ENCODE measurements at regions not wholly inside any gene's neighbourhood (a gene's known extent, or its start where the extent isn't known, plus 50 kb on each side); places are given as distances from the start of the nearest gene placed in this dataset.

DNA sequence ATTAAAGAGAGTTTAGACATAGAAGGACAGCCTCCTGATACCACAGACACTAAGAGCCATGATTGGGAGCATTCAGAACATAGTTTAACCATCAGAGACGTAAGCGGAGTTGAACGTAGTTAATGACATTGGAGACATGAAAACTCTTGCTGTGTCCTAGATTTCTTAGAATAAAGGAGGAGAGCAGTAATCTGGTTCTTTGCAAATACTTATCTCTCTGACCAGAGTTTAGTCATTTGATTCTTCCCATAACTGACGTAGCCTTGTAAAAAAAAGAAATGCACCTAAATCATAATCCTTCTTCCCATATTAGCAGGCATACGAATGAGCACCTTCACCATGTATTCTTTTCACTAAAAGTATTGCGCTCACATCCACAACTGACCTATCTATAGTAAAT, 433.3 kb upstream of the SMC2 start:
- DNase-seq: no peak

DNA sequence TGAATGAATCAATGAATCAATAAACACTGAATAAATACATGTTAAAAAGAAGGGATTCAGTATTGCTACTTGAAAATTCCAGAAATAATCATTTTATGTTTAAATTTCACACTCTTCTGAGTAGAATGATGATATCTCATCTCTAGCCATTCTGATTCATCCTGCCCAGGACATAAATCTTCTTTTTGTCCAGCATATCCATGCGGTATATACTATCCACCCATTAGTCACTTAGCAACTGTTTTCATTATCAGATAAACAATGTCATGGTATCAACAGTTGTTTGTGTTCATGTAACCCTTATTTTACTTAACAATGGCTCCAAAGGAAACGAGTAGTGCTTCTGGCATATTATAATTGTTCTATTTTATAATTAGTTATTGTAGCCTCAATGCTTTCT, 432.4 kb upstream of the SMC2 start:
- DNase-seq: no peak

DNA sequence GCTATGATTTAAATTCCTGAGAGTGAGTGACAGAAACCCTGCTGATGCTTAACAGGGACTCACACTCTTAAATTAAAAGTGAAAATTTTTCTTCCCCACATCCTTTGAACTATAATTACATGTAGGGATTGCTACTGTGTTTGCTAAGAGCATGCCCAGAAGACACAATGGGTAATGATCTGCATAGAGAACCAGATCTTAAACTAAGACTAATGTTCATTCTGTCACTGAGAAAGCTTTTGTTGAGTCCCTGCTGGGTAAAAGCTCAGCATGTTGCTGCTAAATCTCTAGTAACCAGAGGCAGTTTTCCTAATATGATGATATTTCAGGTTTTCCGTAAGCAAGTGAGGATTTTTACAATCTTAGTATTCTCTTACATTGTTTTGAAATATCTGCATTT, 424.8 kb upstream of the SMC2 start:
- DNase-seq: no peak

DNA sequence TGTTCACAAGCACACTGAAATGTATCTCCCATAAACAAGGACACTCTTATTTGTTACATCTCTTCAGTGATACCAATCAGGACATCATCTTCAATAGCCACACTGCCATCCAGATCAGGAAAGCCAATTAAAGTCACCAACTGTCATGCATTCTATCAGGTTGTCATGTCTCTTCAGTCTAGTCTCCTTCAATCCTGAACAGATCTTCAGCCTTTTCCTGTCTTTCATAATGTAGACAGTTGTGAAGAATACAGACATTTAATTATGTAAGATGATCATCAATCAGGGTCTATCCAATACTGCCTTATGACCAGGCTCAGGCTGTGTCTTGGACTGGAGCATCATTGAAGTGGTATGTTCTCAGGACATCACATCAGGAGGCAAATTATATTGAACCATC, 419.8 kb upstream of the SMC2 start:
- no peak for DNase-seq

DNA sequence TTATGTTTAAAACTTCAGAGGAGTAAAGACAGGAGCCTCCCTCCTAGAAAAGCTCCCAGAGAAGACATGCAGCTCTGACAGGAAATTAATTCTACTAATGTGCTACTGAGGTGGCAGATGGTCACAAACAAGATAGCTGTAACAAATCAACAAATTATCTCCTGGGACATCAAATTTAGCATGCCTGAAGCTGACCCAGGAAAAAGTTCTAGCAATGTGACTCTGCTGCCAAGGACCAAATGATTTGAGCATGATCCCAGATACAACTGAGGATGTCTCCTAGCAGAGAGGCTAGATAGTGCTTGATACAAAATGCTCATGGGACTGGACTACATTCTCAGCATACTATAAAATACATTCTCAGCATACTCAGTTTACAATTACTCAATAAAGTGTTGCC, 413.5 kb upstream of the SMC2 start:
- no peak for DNase-seq

DNA sequence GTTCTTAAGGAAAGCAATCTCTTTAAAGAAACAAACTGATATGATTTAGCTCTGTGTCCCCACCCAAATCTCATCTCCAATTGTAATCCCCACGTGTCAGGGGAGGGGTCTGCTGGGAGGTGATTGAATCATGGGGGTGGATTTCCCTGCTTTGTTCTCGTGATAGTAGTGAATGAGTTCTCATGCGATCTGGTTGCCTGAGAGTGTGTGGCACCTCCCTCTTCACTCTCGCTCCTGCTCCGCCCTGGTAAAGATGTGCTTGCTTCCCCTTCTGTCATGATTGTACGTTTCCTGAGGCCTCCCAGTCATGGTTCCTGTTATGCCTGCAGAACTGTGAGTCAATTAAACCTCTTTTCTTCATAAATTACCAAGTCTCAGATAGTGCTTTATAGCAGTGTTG, 412.7 kb upstream of the SMC2 start:
- DNase-seq: no peak

DNA sequence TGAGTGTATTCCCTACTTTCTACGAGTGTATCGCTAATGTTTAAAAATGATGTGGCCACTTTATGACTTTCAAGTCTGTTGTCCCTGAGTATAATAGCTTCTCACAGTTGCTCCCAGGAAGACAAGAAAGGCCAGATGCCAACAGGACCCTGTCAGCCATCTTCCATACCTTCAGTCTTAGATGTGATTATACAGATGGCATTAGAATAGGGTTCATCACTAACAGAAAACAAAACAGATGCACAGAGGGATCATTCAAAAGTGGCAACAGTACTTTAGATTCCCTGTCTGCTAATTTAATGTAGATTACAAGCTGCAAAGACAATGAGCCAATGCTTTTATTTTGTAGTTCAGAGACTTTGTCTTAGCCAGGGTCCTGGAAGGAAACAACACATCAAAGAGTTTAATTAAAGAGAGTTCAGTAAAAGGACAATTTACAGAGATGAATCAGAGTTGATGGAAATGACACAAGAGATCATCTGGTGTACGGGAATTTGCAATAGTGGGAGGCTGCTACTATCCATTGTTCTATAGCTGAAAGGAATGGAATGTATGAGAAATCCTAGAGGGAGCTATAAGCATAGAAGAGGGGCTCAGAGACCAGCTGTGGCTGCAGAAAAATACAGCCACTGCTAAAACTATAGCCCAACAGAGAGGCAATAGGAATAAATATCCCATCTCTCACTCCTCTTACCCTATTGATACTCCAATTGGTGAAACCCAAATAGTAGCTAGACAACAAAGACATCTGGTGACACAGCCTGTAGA, 393.7 kb upstream of the SMC2 start:
- no peak for DNase-seq

DNA sequence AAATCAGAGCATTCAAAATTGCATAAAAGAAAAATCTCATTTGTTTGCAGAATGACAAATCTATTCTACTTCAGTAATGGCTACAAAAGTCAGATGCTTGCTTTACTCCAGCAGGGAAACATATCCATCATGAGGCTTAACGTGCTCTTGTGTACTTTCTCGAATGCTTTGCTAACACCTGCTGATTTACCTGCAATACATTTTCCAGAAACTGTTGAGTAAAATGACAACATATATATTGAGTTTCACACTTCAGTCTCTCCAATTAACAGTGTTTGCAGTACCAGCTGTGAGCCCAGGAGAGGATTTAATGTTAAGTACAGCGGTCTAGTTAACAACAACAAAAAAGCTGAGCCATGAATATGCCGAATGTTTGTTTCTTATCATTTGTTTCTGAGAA, 391.5 kb upstream of the SMC2 start:
- no peak for DNase-seq

DNA sequence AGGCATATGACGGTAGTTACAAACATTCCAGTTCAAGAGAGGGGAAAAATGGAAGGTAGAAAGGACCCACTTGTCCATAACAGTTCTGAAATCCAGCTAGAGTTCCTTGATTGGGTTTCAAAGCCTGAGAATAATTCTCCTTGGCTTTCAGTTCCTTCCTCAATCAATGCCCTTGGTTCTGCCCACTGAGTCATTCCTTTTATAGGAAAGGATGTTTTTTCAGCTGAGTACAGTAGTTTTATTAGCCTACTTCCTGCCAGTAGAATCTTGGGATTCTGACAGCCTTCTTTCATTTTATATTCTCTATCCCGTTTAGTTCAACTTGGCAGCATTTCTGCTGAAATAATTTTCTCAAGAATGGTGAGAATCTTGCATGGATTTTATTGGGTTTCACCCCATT, 386.9 kb upstream of the SMC2 start:
- DNase-seq: no peak

DNA sequence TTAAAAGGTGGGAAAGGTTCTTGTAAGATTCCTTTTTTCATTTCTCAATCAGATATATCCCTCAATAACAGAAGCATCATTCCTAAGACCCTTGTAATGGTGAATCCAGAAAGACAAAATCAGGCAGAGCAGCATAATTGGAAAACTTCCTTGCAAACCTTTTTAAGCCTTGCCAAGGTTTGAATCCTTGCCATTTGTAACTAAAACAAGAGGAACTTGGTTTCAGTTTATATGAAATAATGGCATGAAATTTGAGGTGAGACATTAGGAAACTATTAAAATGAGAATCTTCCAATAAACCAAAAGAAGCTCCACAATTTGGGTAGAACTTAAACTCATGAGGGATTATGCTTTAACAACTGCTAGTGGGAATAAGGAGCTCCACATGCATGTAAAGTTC, 384.7 kb upstream of the SMC2 start:
- no peak for DNase-seq

DNA sequence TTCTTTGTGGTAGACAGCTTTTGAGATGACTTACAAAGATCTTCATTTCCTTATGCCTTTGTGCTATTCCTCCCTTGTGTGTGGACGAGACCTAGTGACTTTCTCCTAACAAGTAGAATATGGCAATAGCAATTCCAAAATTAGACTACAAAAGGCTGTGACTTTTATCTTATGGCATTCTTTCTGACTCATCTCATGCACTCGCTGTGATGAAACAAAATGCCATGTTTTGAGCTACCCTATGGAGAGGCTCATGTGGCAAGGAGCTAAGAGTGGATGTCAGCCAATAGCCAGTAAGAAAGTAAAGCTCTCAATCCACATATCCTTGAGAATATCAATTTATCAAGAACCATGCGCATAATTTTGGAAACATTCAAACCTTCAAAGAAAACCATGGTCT, 380.5 kb upstream of the SMC2 start:
- DNase-seq: no peak

DNA sequence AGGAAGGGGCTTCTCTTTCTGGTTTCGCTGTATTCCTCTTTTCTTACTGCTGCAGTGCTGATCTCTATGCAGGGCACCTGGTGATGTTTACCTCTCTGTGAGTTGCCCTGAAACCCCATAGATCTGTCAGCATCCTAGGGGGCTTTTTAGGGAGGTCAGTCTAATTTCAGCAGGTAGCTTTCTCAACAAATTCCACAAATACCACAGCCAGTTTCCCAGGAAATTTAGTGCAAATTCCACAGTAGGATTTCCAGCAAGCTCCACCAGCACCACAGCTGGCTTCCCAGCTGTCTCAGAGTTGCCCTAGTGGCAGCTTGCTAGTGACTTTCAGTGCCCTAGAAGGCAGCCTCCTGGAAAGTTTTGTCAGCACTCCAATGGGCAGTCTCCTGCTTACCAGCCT, 379.1 kb upstream of the SMC2 start:
- no peak for DNase-seq

DNA sequence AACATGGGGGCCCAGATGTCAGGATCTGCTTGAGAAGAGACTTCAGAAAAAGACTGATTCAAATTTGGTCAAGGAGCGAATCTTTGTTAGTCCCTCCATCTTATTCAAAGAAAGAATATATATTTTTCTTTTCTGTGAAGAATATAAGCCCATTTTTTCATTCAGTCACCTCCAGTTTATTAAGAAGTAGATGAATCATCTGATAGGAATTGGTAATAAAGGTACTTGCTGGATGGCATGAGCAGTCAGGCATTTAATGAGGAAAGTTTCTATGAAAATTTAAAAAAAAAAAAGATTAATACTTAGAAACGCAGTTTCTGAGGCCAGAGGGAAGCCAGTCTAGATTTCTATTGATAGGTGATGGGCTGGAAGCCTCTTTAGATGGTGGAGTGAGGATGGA, 373.1 kb upstream of the SMC2 start:
- DNase-seq: no peak

DNA sequence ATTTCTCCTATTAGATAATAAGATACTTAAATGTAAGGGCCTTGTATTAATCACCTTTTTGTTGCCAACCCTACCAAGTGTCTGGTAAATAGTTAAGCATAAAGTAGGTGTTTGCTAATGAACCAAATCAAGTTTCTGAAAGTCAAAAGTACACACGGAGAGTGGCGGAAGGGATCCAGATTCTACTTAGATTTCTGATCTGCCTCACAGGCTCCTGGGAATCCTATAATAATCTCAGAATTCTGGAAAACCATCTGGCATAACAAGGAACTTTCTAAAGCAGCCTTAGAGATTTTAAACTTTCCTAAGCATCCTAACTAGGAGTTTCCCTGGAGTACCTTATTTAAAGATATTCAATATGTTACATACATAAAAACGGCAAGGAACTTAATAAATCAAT, 363.2 kb upstream of the SMC2 start:
- no peak for DNase-seq

DNA sequence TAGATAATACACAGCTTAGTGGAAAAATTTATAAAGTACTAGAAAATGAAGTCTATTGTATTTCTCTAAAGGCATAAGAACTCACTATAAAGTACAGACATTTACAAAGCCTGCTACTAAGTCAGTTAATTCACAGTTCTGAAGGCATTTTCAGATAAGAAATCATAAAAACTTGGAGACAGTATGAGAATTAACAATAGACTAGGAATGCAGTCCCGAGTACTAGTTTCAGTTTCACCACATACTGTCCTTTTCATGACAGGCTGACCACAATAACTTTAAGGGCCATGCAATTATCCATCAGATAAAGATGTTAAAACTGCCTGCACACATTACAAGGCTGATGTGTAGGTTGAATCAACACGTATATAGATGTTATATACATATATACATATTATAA, 362.6 kb upstream of the SMC2 start:
- DNase-seq: no peak

DNA sequence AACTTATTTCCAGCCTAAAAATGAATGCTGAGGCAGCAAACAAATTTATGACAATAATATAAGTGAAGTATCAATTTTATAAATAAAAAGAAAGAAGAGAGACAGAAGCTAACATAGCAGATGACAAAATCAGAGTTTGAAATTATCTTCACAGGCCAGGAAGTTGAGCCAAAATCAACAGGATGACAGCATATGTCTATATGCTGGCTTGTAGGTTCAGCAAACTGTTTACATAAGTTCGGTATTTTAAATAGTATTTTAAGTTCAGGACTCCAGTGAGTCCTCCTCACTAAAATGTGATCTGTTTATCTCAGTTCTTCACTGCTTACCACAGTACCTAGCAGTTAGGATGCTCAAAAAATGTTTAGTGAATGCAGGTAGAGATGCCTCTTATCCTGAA, 359.6 kb upstream of the SMC2 start:
- no peak for DNase-seq

DNA sequence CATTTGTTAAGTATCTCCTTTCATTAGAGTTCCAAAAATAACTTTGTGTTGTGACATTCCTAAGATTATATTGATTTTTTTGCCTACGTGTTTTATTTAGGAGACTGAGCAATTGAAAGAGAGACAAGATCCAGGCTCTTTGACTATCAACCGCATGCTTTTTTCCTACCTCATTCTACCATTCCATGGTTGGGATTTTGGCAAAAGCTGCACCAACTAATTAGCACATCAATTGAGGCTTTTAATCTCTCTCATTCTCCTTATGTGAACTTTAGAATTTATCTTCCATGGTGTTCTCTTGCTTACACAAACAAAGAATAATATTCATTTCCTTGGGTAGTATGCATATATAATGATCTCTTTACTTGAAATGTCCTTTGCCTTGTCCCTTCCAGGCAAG, 338.7 kb upstream of the SMC2 start:
- DNase-seq: no peak

DNA sequence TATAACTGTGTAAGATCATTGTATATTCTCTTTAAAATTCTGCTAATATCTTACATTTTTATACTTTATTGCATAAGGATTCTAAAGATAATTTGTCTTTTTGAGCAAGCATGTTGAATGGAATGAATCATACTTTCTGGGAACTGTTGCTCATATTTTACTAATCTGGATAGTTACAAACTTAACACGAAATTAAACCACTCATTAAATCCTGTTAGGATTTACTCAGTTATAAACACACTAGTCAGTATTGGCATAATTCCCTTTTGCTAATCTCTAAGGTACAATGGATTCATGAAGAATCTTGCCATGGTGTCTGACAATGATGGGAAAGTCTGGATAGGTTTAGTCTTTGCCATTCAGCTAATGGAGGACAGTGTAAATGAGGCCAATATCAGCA, 338.1 kb upstream of the SMC2 start:
- no peak for DNase-seq

DNA sequence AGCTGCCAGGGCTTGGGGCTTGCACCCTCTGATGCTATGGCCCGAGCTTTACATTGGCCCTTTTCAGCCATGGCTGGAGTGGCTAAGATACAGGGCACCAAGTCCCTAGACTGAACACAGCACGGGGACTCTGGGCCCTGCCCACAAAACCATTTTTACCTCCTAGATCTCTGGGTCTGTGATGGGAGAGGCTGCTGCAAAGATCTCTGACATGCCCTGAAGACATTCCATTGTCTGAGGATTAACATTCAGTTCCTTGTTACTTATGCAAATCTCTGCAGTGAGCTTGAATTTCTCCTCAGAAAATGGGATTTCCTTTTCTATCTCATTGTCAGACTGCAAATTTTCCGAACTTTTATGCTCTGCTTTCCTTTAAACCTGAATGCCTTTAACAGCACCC, 337.0 kb upstream of the SMC2 start:
- no peak for DNase-seq

DNA sequence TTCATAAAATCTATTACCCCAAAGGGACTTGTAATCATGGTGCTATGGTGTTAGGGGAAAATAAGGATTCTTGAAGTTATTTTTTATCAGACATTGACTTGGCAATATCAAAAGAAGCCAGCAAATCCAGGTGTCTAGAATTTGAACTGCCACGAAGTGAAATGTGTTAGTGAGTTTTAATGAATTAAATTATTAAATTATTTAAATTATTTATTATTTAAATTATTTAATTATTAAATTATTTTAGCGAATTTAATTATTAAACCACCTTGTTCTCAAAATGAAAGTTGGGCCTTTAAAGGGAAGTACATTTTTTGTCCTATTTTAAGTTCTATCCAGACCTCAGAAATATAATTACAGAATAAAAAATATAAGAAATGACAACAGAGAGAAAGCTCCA, 332.6 kb upstream of the SMC2 start:
- no peak for DNase-seq

DNA sequence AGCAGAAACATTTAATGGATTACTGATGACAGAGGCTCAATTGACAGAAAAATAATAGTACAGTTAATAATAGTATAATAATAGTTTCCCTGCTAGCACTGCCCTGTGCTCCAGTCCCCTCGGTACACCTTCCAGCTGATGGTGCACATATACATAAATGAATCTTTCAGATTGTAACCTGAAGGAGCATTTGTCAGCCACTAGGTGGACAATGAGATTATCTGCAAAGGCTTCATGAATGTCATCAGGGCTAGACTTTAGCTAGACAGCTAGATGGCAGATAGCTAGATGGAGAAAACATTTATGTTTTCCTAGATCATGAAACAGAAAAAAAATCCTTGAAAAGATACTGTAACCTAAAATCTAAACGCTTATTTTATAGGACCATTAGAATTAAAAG, 304.4 kb upstream of the SMC2 start:
- no peak for DNase-seq

DNA sequence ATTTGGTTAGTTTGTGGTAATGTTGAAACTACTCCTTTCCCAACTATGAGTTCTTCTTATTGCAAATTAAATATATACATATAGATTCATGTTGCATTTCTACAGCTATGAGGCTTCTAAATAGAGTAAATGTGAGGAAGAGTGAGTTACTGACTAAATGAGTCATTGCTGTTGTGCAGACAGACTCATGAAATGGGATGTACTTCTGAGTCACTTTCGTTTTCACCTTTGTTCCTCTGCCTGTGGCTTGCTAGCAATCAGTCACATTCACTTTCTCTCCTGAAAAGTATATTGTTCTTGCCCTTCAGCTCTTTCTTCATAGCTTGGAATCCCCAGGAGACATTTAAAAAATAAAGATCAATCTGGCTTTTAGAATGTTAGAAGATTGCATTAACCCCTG, 295.5 kb upstream of the SMC2 start:
- DNase-seq: no peak

DNA sequence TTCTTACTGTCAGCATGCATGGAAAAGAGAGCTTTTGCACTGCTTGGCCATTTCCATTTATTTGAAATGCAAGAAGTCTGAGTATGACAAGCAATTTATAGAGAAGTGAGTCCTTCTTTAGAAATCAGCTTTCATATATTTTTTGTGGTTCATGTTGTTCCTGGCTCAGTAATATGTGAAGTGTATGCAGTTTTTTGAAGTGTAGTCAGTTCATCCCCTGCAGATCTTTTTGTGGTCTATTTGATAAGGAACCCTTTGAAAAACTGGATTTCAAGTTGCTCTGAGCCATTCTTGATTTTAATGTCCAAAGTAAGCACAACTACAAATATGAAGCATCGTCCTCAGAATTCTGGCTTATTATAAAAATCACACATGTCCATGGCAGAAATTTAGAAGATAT, 294.1 kb upstream of the SMC2 start:
- no peak for DNase-seq

DNA sequence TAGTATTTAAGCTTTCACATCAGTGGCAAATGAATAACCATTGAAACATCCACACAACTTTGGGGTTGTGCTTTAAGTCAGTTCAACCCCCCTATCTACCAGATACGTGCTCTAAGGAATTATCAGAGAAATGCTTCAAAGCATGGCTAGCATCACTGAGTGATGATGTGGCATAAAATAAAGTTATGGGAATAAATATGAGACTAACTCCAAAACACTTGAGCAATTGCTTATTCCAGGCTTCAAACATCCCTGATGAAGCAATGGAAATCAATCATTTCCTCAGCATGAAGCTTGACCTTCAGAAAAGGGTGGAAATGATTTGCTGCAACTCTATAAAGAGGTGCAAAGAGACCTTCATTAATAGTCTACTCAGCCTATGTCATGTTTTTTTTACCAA, 292.0 kb upstream of the SMC2 start:
- no peak for DNase-seq

DNA sequence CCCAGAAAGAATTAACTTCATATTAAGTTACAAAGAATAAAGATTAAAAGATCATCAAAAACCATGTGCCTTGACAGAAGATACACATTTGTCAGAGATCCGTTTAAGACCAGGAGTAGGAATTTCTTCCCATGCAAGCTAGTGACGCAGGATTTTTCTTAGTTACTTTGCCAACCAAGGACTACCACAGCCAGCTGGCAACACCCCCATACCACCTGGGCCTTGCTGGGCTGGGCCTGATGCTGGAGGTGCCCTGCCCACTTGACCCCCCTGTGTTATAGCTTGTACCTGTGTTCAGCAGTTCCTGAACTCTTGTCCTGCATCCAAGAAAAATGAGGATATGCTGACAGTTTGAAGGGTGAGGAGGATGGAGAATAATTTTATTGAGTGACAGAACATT, 290.9 kb upstream of the SMC2 start:
- DNase-seq: no peak
